KMS-11 (cell line): ENCODE measurements at regions not wholly inside any gene's neighbourhood (a gene's known extent, or its start where the extent isn't known, plus 50 kb on each side); places are given as distances from the start of the nearest gene placed in this dataset.

Experiments
- H2AFZ ChIP-seq: fragments of 200-600 bp; sonication (generic); 2 replicates; pipeline ENCODE4 v1.6.1; 2016; ENCODE audit warnings: antibody characterized with exemption, mixed run types, low read depth
- H3K27ac ChIP-seq: fragments of 200-600 bp; sonication (generic); 2 replicates; pipeline ENCODE4 v1.6.1; 2016; ENCODE audit warnings: mild to moderate bottlenecking, mixed run types
- H3K27me3 ChIP-seq: fragments of 200-600 bp; sonication (generic); 2 replicates; pipeline ENCODE4 v1.6.1; 2017; ENCODE audit warnings: mild to moderate bottlenecking, low read depth, mixed run types, moderate library complexity; ENCODE audit not compliant: insufficient read depth
- H3K36me3 ChIP-seq: fragments of 200-600 bp; sonication (generic); 2 replicates; pipeline ENCODE4 v1.6.1; 2017; ENCODE audit warnings: mild to moderate bottlenecking, mixed run types; ENCODE audit not compliant: insufficient read depth
- H3K4me1 ChIP-seq: fragments of 200-600 bp; sonication (generic); 2 replicates; pipeline ENCODE4 v1.6.1; 2016; ENCODE audit warnings: mild to moderate bottlenecking, low read depth, mixed run types; ENCODE audit not compliant: poor library complexity, severe bottlenecking
- H3K4me2 ChIP-seq: fragments of 200-600 bp; sonication (generic); 2 replicates; pipeline ENCODE4 v1.7.0; 2016; ENCODE audit warnings: mild to moderate bottlenecking, mixed run types
- H3K4me3 ChIP-seq: fragments of 200-600 bp; sonication (generic); IDR thresholded peaks from 2 replicates; pipeline ENCODE4 v1.6.1; 2017; ENCODE audit warnings: low read depth, low read length, mixed read lengths; ENCODE audit not compliant: insufficient read depth
- H3K79me2 ChIP-seq: fragments of 200-600 bp; sonication (generic); 2 replicates; pipeline ENCODE4 v1.6.1; 2016; ENCODE audit warnings: low read depth, mixed run types; ENCODE audit not compliant: insufficient read depth
- H3K9ac ChIP-seq: fragments of 200-600 bp; sonication (generic); 2 replicates; pipeline ENCODE4 v1.6.1; 2016; ENCODE audit warnings: mild to moderate bottlenecking, mixed run types
- H4K20me1 ChIP-seq: fragments of 200-600 bp; sonication (generic); 2 replicates; pipeline ENCODE4 v1.6.1; 2016; ENCODE audit warnings: mild to moderate bottlenecking, mixed run types; ENCODE audit not compliant: insufficient read depth
- TF ChIP-seq, protein P1 (sequence below): fragments of 200-600 bp; sonication (generic); conservative IDR thresholded peaks from 2 replicates; pipeline ENCODE4 v1.6.1; 2017; ENCODE audit warnings: low read depth, mild to moderate bottlenecking, antibody characterized with exemption, low read length, moderate library complexity, mixed read lengths

- Histone ChIP-seq H4K20me1 (no peaks in the 10 kb centered on the region), H3K27ac (no peak overlapping the region), H3K4me1 (no peaks in the 10 kb centered on the region), H3K36me3 (no peaks in the 10 kb centered on the region), H3K4me2 (no peak overlapping the region), H3K4me3 (no peak overlapping the region), H3K27me3 (no peaks in the 10 kb centered on the region), H3K79me2 (no peaks in the 10 kb centered on the region), H2AFZ (no peak overlapping the region), H3K9ac (no peak overlapping the region)
- TF ChIP-seq, protein P1, sequence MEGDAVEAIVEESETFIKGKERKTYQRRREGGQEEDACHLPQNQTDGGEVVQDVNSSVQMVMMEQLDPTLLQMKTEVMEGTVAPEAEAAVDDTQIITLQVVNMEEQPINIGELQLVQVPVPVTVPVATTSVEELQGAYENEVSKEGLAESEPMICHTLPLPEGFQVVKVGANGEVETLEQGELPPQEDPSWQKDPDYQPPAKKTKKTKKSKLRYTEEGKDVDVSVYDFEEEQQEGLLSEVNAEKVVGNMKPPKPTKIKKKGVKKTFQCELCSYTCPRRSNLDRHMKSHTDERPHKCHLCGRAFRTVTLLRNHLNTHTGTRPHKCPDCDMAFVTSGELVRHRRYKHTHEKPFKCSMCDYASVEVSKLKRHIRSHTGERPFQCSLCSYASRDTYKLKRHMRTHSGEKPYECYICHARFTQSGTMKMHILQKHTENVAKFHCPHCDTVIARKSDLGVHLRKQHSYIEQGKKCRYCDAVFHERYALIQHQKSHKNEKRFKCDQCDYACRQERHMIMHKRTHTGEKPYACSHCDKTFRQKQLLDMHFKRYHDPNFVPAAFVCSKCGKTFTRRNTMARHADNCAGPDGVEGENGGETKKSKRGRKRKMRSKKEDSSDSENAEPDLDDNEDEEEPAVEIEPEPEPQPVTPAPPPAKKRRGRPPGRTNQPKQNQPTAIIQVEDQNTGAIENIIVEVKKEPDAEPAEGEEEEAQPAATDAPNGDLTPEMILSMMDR = no peak
Observed at GRCh38 chr2:150978053-150978452, 283.6 kb downstream of the RBM43 start.

- Histone ChIP-seq H3K79me2 (no peaks in the 10 kb centered on the region), H3K4me1 (no peaks in the 10 kb centered on the region), H2AFZ (no peak overlapping the region), H3K27ac (no peak overlapping the region), H4K20me1 (no peaks in the 10 kb centered on the region), H3K27me3 (no peaks in the 10 kb centered on the region), H3K9ac (no peak overlapping the region), H3K4me3 (no peak overlapping the region), H3K4me2 (no peak overlapping the region), H3K36me3 (no peaks in the 10 kb centered on the region)
- TF ChIP-seq, protein P1 = no peak
Observed at GRCh38 chr2:150977296-150977695, 284.4 kb downstream of the RBM43 start.

GRCh38 chr2:150976604-150977003, 285.1 kb downstream of the RBM43 start:
- Histone ChIP-seq H3K4me2 (no peak overlapping the region), H3K4me1 (no peaks in the 10 kb centered on the region), H4K20me1 (no peaks in the 10 kb centered on the region), H3K9ac (no peak overlapping the region), H3K36me3 (no peaks in the 10 kb centered on the region), H3K79me2 (no peaks in the 10 kb centered on the region), H2AFZ (no peak overlapping the region), H3K27ac (no peak overlapping the region), H3K4me3 (no peak overlapping the region), H3K27me3 (no peaks in the 10 kb centered on the region)
- TF ChIP-seq, protein P1 = no peak

GRCh38 chr2:150974864-150975263, 286.8 kb downstream of the RBM43 start:
- H4K20me1 ChIP-seq = no peaks in the 10 kb centered on the region
- H3K4me3 ChIP-seq = no peak overlapping the region
- no peaks in the 10 kb centered on the region for H3K4me1 ChIP-seq
- no peaks in the 10 kb centered on the region for H3K36me3 ChIP-seq
- no peaks in the 10 kb centered on the region for H3K27me3 ChIP-seq
- no peak overlapping the region for H3K9ac ChIP-seq
- TF ChIP-seq, protein P1 = no peak
- H3K27ac ChIP-seq = no peak overlapping the region
- H3K79me2 ChIP-seq = no peaks in the 10 kb centered on the region
- H2AFZ ChIP-seq = no peak overlapping the region
- H3K4me2 ChIP-seq = no peak overlapping the region
